Medulla oblongata (tissue), 1 donor: ENCODE measurements at regions not wholly inside any gene's neighbourhood (a gene's known extent, or its start where the extent isn't known, plus 50 kb on each side); places are given as distances from the start of the nearest gene placed in this dataset.

Source experiments
- DNase-seq: peaks from one replicate; pipeline ENCODE4 v3.0.0-alpha.2; 2015; ENCODE audit errors: extremely low spot score

- no peak for DNase-seq
These were observed 138.9 kb upstream of the CDH19 start for GRCh38 chr18:66742832-66743231.

- no peak for DNase-seq
These were observed 132.0 kb upstream of the CDH19 start for GRCh38 chr18:66735933-66736332.

DNA sequence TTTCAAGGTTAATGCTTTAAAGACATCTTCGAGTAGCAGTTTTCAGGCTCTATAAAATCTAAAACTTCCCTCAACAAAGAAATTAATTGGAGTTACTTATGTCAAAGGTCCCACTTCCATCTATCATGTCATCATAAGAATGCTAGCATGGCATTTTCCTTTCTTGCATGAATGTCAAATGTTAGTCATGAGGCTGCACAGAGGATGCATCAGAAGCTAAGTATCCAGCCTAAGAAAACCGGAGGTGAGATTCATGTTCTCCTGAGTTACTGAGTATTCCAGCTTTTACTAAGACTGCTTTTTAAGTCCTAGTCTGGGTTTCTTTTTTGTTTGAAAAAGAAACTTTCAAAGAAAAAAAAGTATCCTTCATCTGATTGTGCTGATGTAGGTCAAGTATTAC, 130.6 kb upstream of the CDH19 start:
- no peak for DNase-seq

DNA sequence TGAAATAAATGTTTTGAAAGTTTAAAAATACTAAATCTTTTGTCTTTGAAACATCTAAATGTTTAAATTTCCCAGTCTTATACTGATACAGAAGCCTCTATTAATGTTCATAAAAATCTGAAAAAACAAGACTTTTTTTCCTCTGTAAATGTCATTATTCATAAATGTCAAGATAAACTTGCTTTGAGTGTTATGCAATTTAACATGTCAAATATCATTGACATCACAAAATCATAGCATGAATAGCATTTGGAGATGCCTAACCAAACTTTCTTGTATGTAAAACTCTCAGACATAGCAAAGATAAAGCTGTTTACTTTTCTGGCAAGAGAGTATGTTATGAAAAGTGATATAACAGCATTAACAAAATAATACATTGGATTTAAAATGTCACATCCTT, 128.0 kb upstream of the CDH19 start:
- DNase-seq, result no peak

GRCh38 chr18:66729442-66730239, 125.8 kb upstream of the CDH19 start:
- DNase-seq, result peak; percentile 30

DNA sequence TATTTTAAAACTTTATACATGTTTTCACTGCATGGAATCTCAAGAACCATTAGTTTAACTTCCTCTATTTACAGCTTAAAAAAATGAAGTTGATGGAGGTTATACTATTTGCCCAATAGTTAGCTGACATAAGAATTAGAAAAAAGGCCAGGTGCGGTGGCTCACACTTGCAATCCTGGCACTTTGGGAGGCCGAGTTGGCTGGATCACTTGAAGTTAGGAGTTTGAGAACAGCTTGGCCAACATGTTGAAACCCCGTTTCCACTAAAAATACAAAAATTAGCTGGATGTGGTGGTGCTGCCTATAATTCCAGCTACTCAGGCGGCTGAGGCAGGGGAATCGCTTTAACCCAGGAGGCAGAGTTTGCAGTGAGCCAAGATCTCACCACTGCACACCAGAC, 125.1 kb upstream of the CDH19 start:
- no peak for DNase-seq

DNA sequence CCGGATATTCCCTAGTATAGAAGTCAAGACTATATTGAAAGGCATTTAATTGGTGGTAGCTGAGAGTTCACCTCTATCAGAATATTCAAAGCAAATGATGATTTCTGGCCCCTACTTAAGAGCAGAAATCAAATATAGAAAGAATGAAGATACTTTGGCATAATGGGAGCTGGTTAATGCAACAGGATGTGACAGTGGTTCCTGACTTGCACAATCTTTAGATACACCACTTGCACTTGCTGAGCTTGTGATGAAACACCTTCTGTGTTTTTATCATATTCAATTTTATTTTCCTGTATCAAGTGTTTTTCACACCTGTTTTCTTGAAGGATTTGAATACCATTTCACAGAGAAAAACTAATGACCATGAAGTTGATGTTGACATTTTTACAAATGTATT, 124.1 kb upstream of the CDH19 start:
- DNase-seq, result no peak

DNA sequence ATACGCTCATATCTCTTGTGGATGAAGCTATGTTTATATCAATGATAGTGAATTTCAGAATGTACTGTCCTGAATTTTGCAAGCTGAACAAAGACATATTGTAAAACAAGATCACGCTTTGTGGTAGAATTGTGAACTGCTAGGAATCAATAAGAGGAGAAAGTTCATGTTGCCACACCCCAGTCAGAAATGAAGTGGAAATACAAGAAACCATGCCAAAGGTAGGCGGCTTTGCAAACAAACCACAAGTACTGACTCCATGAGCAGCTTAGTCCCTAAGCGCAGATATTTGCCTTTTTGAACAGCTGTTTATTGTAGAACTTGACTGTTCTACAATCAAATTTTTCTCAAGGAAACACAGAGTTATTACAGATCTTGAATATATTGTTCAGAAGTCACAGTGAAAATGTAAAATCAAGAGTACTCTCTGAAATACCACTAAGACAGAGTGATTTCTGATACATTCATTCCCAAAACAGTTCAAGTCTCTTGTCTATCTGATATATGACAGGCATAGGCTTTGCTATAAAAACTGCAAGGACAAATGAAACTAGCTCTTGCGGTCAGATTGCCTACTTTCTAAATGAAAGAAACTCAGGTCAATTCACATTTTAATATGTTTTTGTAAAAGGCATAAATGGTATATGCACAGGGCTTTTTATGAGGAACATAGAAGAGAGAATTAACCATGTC, 120.9 kb upstream of the CDH19 start:
- DNase-seq, result no peak

- DNase-seq, result no peak
These were observed 118.8 kb upstream of the CDH19 start for GRCh38 chr18:66722671-66723070.

GRCh38 chr18:66708646-66709045, 104.8 kb upstream of the CDH19 start:
- DNase-seq, result no peak

GRCh38 chr18:66707473-66707872, 103.6 kb upstream of the CDH19 start:
- DNase-seq, result no peak

DNA sequence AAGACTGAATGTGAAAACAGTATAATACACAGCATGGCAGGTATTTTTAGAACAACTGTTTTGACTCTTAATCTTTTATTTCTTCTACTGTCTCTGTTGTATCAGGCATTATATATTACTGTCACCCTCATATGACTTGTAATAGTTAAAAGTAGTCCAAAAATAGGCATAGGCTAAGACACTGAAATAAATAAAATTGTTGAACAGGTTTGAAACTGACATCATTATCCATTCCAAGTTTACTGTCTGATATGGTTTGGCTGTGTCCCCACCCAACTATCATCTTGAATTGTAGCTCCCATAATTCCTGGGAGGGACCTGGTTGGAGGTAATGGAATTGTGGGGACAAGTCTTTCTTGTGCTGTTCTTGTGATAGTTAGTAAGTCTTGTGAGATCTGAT, 91.4 kb upstream of the CDH19 start:
- no peak for DNase-seq

- no peak for DNase-seq
These were observed 91.0 kb upstream of the CDH19 start for GRCh38 chr18:66694852-66695251.

DNA sequence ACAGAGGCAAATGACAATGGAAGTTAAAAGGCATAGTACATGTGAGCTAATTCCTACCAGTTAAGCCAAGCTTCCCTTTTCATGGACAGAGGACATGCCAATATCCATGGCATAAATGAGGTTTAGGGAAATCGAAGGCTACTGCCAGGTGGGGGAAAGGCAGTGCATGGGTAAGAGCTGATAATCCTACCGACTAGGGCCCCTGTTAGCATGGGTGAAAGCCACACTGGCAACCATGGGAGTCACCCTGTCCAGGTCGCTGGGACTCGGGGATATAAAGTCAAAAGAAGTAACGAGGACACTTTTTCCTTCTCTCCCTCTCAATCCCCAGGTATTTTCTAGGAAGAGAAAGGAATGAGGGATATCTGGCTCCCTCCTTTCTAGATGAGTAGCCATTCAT, 83.7 kb upstream of the CDH19 start:
- no peak for DNase-seq

GRCh38 chr18:66682855-66683322, 79.0 kb upstream of the CDH19 start:
- peak; percentile 70 for DNase-seq

- no peak for DNase-seq
These were observed 72.8 kb upstream of the CDH19 start for GRCh38 chr18:66676699-66677098.

GRCh38 chr18:66674286-66674685, 70.4 kb upstream of the CDH19 start:
- no peak for DNase-seq

GRCh38 chr18:66668706-66669105, 64.8 kb upstream of the CDH19 start:
- no peak for DNase-seq

DNA sequence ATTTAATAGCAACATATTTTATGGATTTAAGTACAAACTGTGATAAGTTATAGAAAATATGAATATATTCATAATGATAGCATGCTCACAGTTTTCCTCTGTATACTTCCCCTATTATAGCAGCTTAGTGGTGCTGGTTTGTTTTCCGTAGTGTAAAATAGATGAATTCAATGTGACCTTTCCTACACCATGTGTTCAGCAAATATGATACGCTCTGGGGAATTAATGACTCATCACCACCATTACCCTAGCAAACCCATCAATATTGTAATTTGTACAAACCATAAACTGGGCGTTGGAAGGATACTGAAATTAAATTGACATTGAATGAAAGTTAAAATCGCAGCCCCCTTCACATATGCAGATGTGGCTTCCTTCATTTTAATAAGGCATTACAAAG, 58.7 kb upstream of the CDH19 start:
- DNase-seq, result no peak

- DNase-seq, result no peak
These were observed 51.5 kb upstream of the CDH19 start for GRCh38 chr18:66655407-66655806.
